Parathyroid adenoma (tissue), 2 donors: ENCODE measurements at regions not wholly inside any gene's neighbourhood (a gene's known extent, or its start where the extent isn't known, plus 50 kb on each side); places are given as distances from the start of the nearest gene placed in this dataset.

Source experiments
- H2AFZ ChIP-seq: fragments of 300-600 bp; sonication (generic); one replicate; pipeline ENCODE4 v1.7.0; 2017; ENCODE audit warnings: antibody characterized with exemption, mild to moderate bottlenecking
- H3K27ac ChIP-seq: fragments of 300-600 bp; sonication (generic); one replicate; pipeline ENCODE4 v1.7.0; 2017
- H3K27me3 ChIP-seq: fragments of 300-600 bp; sonication (generic); one replicate; pipeline ENCODE4 v1.7.0; 2017; ENCODE audit warnings: low read length; ENCODE audit not compliant: control insufficient read depth, insufficient read depth
- H3K36me3 ChIP-seq: fragments of 300-600 bp; sonication (generic); one replicate; pipeline ENCODE4 v1.7.0; 2017; ENCODE audit warnings: low read length; ENCODE audit not compliant: control insufficient read depth, insufficient read depth
- H3K4me1 ChIP-seq: fragments of 300-600 bp; sonication (generic); one replicate; pipeline ENCODE4 v1.7.0; 2017; ENCODE audit warnings: control low read depth
- H3K4me2 ChIP-seq: fragments of 300-600 bp; sonication (generic); one replicate; pipeline ENCODE4 v1.7.0; 2017; ENCODE audit warnings: low read length
- H3K4me3 ChIP-seq: fragments of 300-600 bp; sonication (generic); one replicate; pipeline ENCODE4 v1.7.0; 2017; ENCODE audit warnings: low read depth, low read length
- H3K79me2 ChIP-seq: fragments of 300-600 bp; sonication (generic); one replicate; pipeline ENCODE4 v1.7.0; 2017; ENCODE audit warnings: control low read depth
- H3K9ac ChIP-seq: fragments of 300-600 bp; sonication (generic); one replicate; pipeline ENCODE4 v1.7.0; 2017; ENCODE audit warnings: mild to moderate bottlenecking
- H3K9me3 ChIP-seq: fragments of 300-600 bp; sonication (generic); one replicate; pipeline ENCODE4 v1.7.0; 2017; ENCODE audit warnings: low read length; ENCODE audit not compliant: control insufficient read depth
- CTCF ChIP-seq: fragments of 300-600 bp; sonication (generic); IDR thresholded peaks from one replicate; pipeline ENCODE4 v1.7.0; 2017; ENCODE audit warnings: antibody characterized with exemption, mild to moderate bottlenecking
- donor health status: primary hyperparathyroidism.

DNA sequence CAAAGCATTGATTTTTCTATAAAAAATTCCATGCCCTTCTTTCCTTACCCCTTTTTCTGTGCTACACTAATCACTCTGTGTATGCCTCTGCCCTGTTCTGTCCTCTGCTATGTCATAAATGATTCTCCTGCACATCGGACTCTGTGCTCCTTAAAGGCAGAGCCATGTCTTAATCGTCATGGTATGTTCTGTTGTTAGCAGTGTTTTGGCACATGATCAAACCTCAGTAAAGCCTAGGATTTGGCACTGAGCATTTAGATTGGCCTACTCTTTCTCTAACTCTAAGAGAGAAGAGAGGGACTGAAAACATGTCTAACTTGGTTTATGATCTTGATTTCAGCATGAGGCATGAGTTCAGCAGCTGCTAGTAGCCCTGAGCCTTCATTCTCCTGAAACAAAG, 266.9 kb downstream of the AASDHPPT start:
- Histone ChIP-seq H3K79me2 (no peaks in the 10 kb centered on the region), H3K4me2 (no peak overlapping the region), H3K27me3 (no peaks in the 10 kb centered on the region), H3K9ac (no peak overlapping the region), H3K36me3 (no peaks in the 10 kb centered on the region), H2AFZ (no peak overlapping the region), H3K27ac (no peak overlapping the region), H3K4me1 (no peaks in the 10 kb centered on the region), H3K4me3 (no peak overlapping the region), H3K9me3 (no peaks in the 10 kb centered on the region)
- no peak for TF ChIP-seq CTCF

- Histone ChIP-seq H3K27ac (no peak overlapping the region), H3K4me2 (no peak overlapping the region)
Measured at GRCh38 chr11:106344966-106345365, 267.5 kb downstream of the AASDHPPT start.

DNA sequence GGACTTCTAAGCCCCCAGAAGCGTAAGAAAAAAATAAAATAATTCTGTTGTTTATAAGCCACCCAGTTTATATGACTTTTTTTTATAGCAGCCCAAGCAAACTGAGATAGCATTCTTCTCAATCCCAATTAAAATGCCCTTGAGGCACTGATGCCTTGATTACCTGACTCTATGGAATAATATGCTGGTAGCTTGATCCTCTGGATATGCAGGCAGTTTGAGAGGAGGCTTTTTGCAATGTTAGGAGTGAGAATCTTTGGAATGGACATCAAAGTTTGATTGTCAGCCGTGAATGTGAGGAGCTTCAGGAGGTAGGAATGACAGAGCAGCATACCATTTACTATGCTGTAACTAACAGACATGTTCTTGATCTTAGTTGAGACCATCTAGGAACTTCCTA, 275.6 kb downstream of the AASDHPPT start:
- Histone ChIP-seq H3K36me3 (no peaks in the 10 kb centered on the region), H3K79me2 (no peaks in the 10 kb centered on the region), H3K27ac (no peak overlapping the region), H3K4me1 (no peaks in the 10 kb centered on the region), H3K9me3 (no peaks in the 10 kb centered on the region), H3K9ac (no peak overlapping the region), H3K4me3 (no peak overlapping the region), H3K27me3 (no peaks in the 10 kb centered on the region), H3K4me2 (no peak overlapping the region), H2AFZ (no peak overlapping the region)
- no peak for TF ChIP-seq CTCF

More at GRCh38 chr11:106344966-106345365, 267.5 kb downstream of the AASDHPPT start:
- Histone ChIP-seq H3K27me3 (no peaks in the 10 kb centered on the region), H3K9me3 (no peaks in the 10 kb centered on the region), H3K79me2 (no peaks in the 10 kb centered on the region), H3K36me3 (no peaks in the 10 kb centered on the region), H3K9ac (no peak overlapping the region), H3K4me3 (no peak overlapping the region), H3K4me1 (no peaks in the 10 kb centered on the region), H2AFZ (no peak overlapping the region)
- no peak for TF ChIP-seq CTCF

- Histone ChIP-seq H3K27ac (no peak overlapping the region), H2AFZ (no peak overlapping the region), H3K79me2 (no peaks in the 10 kb centered on the region), H3K4me2 (no peak overlapping the region), H3K4me3 (no peak overlapping the region), H3K9ac (no peak overlapping the region), H3K9me3 (no peaks in the 10 kb centered on the region), H3K27me3 (no peaks in the 10 kb centered on the region), H3K36me3 (no peaks in the 10 kb centered on the region), H3K4me1 (no peaks in the 10 kb centered on the region)
- no peak for TF ChIP-seq CTCF
Measured at GRCh38 chr11:106369224-106369623, 291.8 kb downstream of the AASDHPPT start.

DNA sequence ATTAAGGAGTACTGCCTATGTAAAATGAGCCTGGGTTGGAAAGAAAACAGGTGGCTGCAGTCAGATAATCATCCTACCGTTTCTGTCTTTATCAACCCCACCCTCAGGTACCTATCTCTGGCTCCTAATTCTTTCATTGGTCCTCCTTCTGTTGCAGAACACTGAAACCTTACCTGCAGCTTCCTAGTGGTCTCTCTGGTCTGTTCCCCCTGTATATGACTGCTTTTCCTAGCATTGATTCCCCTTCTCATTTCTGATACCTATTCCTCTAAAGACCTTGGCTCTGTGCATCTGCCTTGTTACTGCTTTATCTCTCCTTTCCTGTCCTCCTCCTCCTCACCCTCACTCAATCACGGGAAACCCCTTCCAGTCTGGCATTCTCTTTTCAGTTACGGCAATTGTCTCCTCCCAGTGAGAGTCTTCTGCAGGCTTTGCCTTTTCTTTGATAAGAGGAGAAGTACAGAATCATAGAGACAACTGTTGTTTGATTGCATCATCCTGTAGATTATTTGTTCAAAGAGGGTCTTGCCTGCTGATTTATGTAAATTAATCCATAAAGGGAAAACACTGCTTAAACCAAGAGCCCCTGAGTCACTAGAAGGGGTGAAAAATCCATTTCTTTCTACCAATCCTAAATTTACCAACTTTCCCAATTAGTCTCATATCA, 301.2 kb downstream of the AASDHPPT start:
- no peak for TF ChIP-seq CTCF
- no peak overlapping the region for H3K9ac ChIP-seq
- no peaks in the 10 kb centered on the region for H3K27me3 ChIP-seq
- no peaks in the 10 kb centered on the region for H3K9me3 ChIP-seq
- H3K36me3 ChIP-seq = no peaks in the 10 kb centered on the region
- H2AFZ ChIP-seq = no peak overlapping the region
- no peaks in the 10 kb centered on the region for H3K4me1 ChIP-seq
- no peak overlapping the region for H3K4me2 ChIP-seq
- H3K27ac ChIP-seq = no peak overlapping the region
- no peak overlapping the region for H3K4me3 ChIP-seq
- H3K79me2 ChIP-seq = no peaks in the 10 kb centered on the region
